GM12878 (cell line): ENCODE measurements at regions not wholly inside any gene's neighbourhood (a gene's known extent, or its start where the extent isn't known, plus 50 kb on each side); places are given as distances from the start of the nearest gene placed in this dataset.

Source experiments
- ATAC-seq: fragments of 200-7000 bp; cut with Tn5 transposase; 3 replicates; pipeline ENCODE4 v1.9.1; 2020; ENCODE audit warnings: mild to moderate bottlenecking, moderate library complexity
- BruUV-seq: library from RNA; stranded (reverse); fragments of 400-500 nt; replicated peaks from 2 replicates; lab custom pipeline; 2021; lab: Mats Ljungman, UMichigan
- CTCF ChIA-PET: fragments of 300-600 bp; sonication (Branson Sonifier 250); formaldehyde crosslinking; extraction: SDS; loops from one replicate; lab custom pipeline; 2021; ENCODE audit warnings: inconsistent platforms; lab: Yijun Ruan, JAX
- POLR2A ChIA-PET: fragments of 350-600 bp; formaldehyde crosslinking; extraction: SDS; loops from one replicate; lab custom pipeline; 2021; ENCODE audit warnings: inconsistent platforms; lab: Charles Lee
- RAD21 ChIA-PET: fragments of 300-600 bp; sonication (Branson Sonifier 250); formaldehyde crosslinking; loops from one replicate; lab custom pipeline; 2023; ENCODE audit warnings: antibody characterized with exemption; ENCODE audit not compliant: unreplicated experiment; lab: Charles Lee
- SMC1A ChIA-PET: fragments of 300-600 bp; sonication (Branson Sonifier 250); formaldehyde crosslinking; loops from one replicate; lab custom pipeline; 2023; ENCODE audit not compliant: unreplicated experiment, uncharacterized antibody; lab: Charles Lee
- DNase-seq: peaks from one replicate; pipeline ENCODE4 v3.0.0-alpha.2; 2011; ENCODE audit warnings: low read depth, low spot score
- FAIRE-seq: peaks from 3 replicates; lab custom pipeline; 2011; peaks lifted over from hg19 to GRCh38; lab: Jason Lieb, UNC
- H2AFZ ChIP-seq: 2 replicates; pipeline ENCODE4 v1.6.0; 2011; ENCODE audit warnings: low read depth, low read length, control low read depth; ENCODE audit not compliant: control insufficient read depth
- H3K27ac ChIP-seq: 2 replicates; pipeline ENCODE4 v1.5.1; 2011; ENCODE audit warnings: control low read depth; ENCODE audit not compliant: control insufficient read depth, insufficient read depth
- H3K27me3 ChIP-seq, 2 experiments: replicated peaks in 1 of 2; 2 replicates each; pipeline versions ENCODE4 v1.6.0 to v1.6.1; 2011; ENCODE audit warnings: low read length in 1 of 2; ENCODE audit not compliant: control insufficient read depth in 2 of 2, insufficient read depth in 2 of 2
- H3K36me3 ChIP-seq, 2 experiments: 2 replicates each; pipeline ENCODE4 v1.5.1; 2011; ENCODE audit warnings: low read length in 1 of 2; ENCODE audit not compliant: control insufficient read depth in 2 of 2, insufficient read depth in 2 of 2
- H3K4me1 ChIP-seq: 2 replicates; pipeline ENCODE4 v1.6.1; 2011; ENCODE audit warnings: mild to moderate bottlenecking, low read length, moderate library complexity, mixed read lengths; ENCODE audit not compliant: control insufficient read depth, insufficient read depth
- H3K4me2 ChIP-seq: 2 replicates; pipeline ENCODE4 v1.6.0; 2011; ENCODE audit warnings: control low read depth; ENCODE audit not compliant: control insufficient read depth, insufficient read depth
- H3K4me3 ChIP-seq: fragments of 200-600 bp; sonication (generic); 2 replicates; pipeline ENCODE4 v1.5.1; 2016
- H3K79me2 ChIP-seq: 2 replicates; pipeline ENCODE4 v1.6.0; 2011; ENCODE audit warnings: low read length; ENCODE audit not compliant: control insufficient read depth, insufficient read depth
- H3K9ac ChIP-seq: 2 replicates; pipeline ENCODE4 v1.8.0; 2011; ENCODE audit warnings: low read length, control low read depth, mixed read lengths; ENCODE audit not compliant: control insufficient read depth, insufficient read depth
- H3K9me3 ChIP-seq: replicated peaks from 3 replicates; pipeline ENCODE4 v1.5.1; 2011; ENCODE audit warnings: mild to moderate bottlenecking, low read length; ENCODE audit not compliant: control insufficient read depth, insufficient read depth
- H4K20me1 ChIP-seq: 2 replicates; pipeline ENCODE4 v1.6.0; 2011; ENCODE audit not compliant: control insufficient read depth, insufficient read depth
- ATF7 ChIP-seq: fragments of 450-650 bp; IDR thresholded peaks from 2 replicates; pipeline ENCODE4 v1.6.1; 2016; ENCODE audit warnings: low read depth, mild to moderate bottlenecking
- E2F8 ChIP-seq: fragments of 450-650 bp; IDR thresholded peaks from 2 replicates; pipeline ENCODE4 v1.6.1; 2018; ENCODE audit warnings: mild to moderate bottlenecking, low read depth, moderate library complexity; ENCODE audit not compliant: partially characterized antibody
- KDM1A ChIP-seq: fragments of 200-600 bp; sonication (generic); IDR thresholded peaks from 2 replicates; pipeline ENCODE4 v1.6.1; 2016; ENCODE audit warnings: borderline replicate concordance
- MTA2 ChIP-seq: fragments of 450-650 bp; IDR thresholded peaks from 2 replicates; pipeline ENCODE4 v1.6.1; 2016; ENCODE audit warnings: low read depth, mild to moderate bottlenecking, moderate library complexity
- MTA3 ChIP-seq: IDR thresholded peaks from 2 replicates; pipeline ENCODE4 v1.6.1; 2012; ENCODE audit warnings: low read length, inconsistent platforms, borderline replicate concordance
- MYB ChIP-seq: fragments of 150-350 bp; IDR thresholded peaks from 2 replicates; pipeline ENCODE4 v1.6.1; 2014; ENCODE audit warnings: mild to moderate bottlenecking, low read depth, low read length, borderline replicate concordance
- NFYB ChIP-seq: IDR thresholded peaks from 2 replicates; pipeline ENCODE4 v1.6.1; 2011; ENCODE audit warnings: low read depth, mild to moderate bottlenecking, low read length, improper control_type of control experiment, moderate library complexity; ENCODE audit not compliant: insufficient read depth
- RB1 ChIP-seq: fragments of 450-650 bp; formaldehyde crosslinking; IDR thresholded peaks from 2 replicates; pipeline ENCODE4 v1.6.1; 2017; ENCODE audit warnings: mild to moderate bottlenecking, borderline replicate concordance
- RCOR1 ChIP-seq: conservative IDR thresholded peaks from 2 replicates; pipeline ENCODE4 v1.6.1; 2012; ENCODE audit warnings: low read depth, low read length, improper control_type of control experiment
- SIN3A ChIP-seq: IDR thresholded peaks from 2 replicates; pipeline ENCODE4 v1.6.1; 2012; ENCODE audit warnings: low read depth, low read length, improper control_type of control experiment
- SKIL ChIP-seq: fragments of 450-650 bp; IDR thresholded peaks from 2 replicates; pipeline ENCODE4 v1.6.1; 2017; ENCODE audit warnings: mild to moderate bottlenecking, low read depth, inconsistent platforms; ENCODE audit not compliant: poor library complexity, severe bottlenecking
- SMAD1 ChIP-seq: fragments of 450-650 bp; IDR thresholded peaks from 2 replicates; pipeline ENCODE4 v1.6.1; 2018; ENCODE audit warnings: mild to moderate bottlenecking, low read depth; ENCODE audit not compliant: partially characterized antibody
- SPI1 ChIP-seq: IDR thresholded peaks from 2 replicates; pipeline ENCODE4 v1.6.1; 2011; ENCODE audit warnings: low read depth, mild to moderate bottlenecking, low read length, moderate library complexity, borderline replicate concordance; ENCODE audit not compliant: insufficient read depth
- TBL1XR1 ChIP-seq: IDR thresholded peaks from 2 replicates; pipeline ENCODE4 v1.6.1; 2012; ENCODE audit warnings: low read depth, low read length, improper control_type of control experiment
- TCF12 ChIP-seq: IDR thresholded peaks from 2 replicates; pipeline ENCODE4 v1.6.1; 2011; ENCODE audit warnings: low read depth, mild to moderate bottlenecking, low read length
- ZNF24 ChIP-seq: fragments of 450-650 bp; IDR thresholded peaks from 2 replicates; pipeline ENCODE4 v1.6.1; 2017; ENCODE audit warnings: antibody characterized with exemption, mild to moderate bottlenecking
- ZNF687 ChIP-seq: fragments of 450-650 bp; IDR thresholded peaks from 2 replicates; pipeline ENCODE4 v1.6.1; 2017; ENCODE audit warnings: mild to moderate bottlenecking, moderate library complexity
- ZZZ3 ChIP-seq: IDR thresholded peaks from 2 replicates; pipeline ENCODE4 v1.6.1; 2011; ENCODE audit warnings: low read depth; ENCODE audit not compliant: control insufficient read depth, insufficient read length
- in situ Hi-C: fragments of 300-500 bp; cut with MboI; formaldehyde crosslinking; loops from 9 replicates; pipeline ENCODE4 v1.14.3; 2018; ENCODE audit warnings: mixed read lengths
- intact Hi-C: fragments of 100-400 bp; cut with micrococcal nuclease; formaldehyde crosslinking; loops from one replicate; pipeline ENCODE4 v1.14.2; 2022; ENCODE audit not compliant: unreplicated experiment

GRCh38 chrX:46321676-46322075 is 223.5 kb downstream of the ZNF674 start:
- no peaks in the 10 kb centered on the region for H3K36me3 ChIP-seq
- H2AFZ ChIP-seq, result no peak overlapping the region
- no peak overlapping the region for H3K27ac ChIP-seq
- no peak for DNase-seq
- in situ Hi-C loops, result no loop called here
- BruUV-seq, result no TSS peak
- no peaks in the 10 kb centered on the region for H3K27me3 ChIP-seq
- no peaks in the 10 kb centered on the region for H4K20me1 ChIP-seq
- H3K79me2 ChIP-seq, result no peaks in the 10 kb centered on the region
- ChIA-PET CTCF (interaction anchor here (0.8 kb wide), 1 partner anchor 21 kb away, joined by 4 read pairs; no protein-coding TSS in a partner anchor), POLR2A (no interaction called here), SMC1A (no interaction called here), RAD21 (no interaction called here)
- no peaks in the 10 kb centered on the region for H3K4me1 ChIP-seq
- ATAC-seq, result no peak
- no peak overlapping the region for H3K9ac ChIP-seq
- no peak for FAIRE-seq
- no peak overlapping the region for H3K4me3 ChIP-seq
- intact Hi-C loops, result no loop called here
- H3K9me3 ChIP-seq, result no peaks in the 10 kb centered on the region
- H3K4me2 ChIP-seq, result no peak overlapping the region
- no peak for TF ChIP-seq RB1
- TF ChIP-seq TCF12, result no peak
- no peak for TF ChIP-seq SKIL
- TF ChIP-seq TBL1XR1, result no peak
- TF ChIP-seq NFYB, result no peak
- no peak for TF ChIP-seq ZZZ3
- TF ChIP-seq SIN3A, result no peak
- no peak for TF ChIP-seq ZNF687
- no peak for TF ChIP-seq MYB
- TF ChIP-seq KDM1A, result no peak
- no peak for TF ChIP-seq RCOR1
- TF ChIP-seq SMAD1, result no peak
- TF ChIP-seq ATF7, result no peak
- no peak for TF ChIP-seq MTA2
- no peak for TF ChIP-seq MTA3
- TF ChIP-seq ZNF24, result no peak
- no peak for TF ChIP-seq SPI1
- no peak for TF ChIP-seq E2F8
